Upper lobe of left lung (tissue), 4 donors: ENCODE measurements at regions not wholly inside any gene's neighbourhood (a gene's known extent, or its start where the extent isn't known, plus 50 kb on each side); places are given as distances from the start of the nearest gene placed in this dataset.

ENCODE experiments used
- CTCF ChIP-seq, 6 experiments: fragments of 450-650 bp in 4 of 6; fragments of 200-600 bp in 2 of 6; sonication (generic) in 2 of 6; IDR thresholded peaks; one replicate each; pipeline ENCODE4 v1.5.1; 2016 to 2019; ENCODE audit warnings: antibody characterized with exemption in 6 of 6
- EP300 ChIP-seq, 4 donors: sonication (generic); formaldehyde crosslinking; IDR thresholded peaks; one replicate each; pipeline ENCODE4 v1.5.1; 2017; ENCODE audit warnings: antibody characterized with exemption in 4 of 4, control low read depth in 2 of 4
- POLR2A ChIP-seq, 4 donors: fragments of 450-650 bp; IDR thresholded peaks; one replicate each; pipeline ENCODE4 v1.5.1; 2016 to 2017; ENCODE audit warnings: antibody characterized with exemption in 4 of 4, mild to moderate bottlenecking in 2 of 4
- POLR2AphosphoS5 ChIP-seq, 2 donors: sonication (generic); formaldehyde crosslinking; IDR thresholded peaks; one replicate each; pipeline ENCODE4 v1.5.1; 2017; ENCODE audit warnings: antibody characterized with exemption in 2 of 2

GRCh38 chr5:99025298-99026045 lies 96.7 kb upstream of the CHD1 start:
- TF ChIP-seq CTCF (IDR thresholded peaks at IDR 0.05) (no peak), EP300 (IDR thresholded peaks at IDR 0.05) (peak in 1 of 4 donors; percentile 11), POLR2A (IDR thresholded peaks at IDR 0.05) (no peak), POLR2AphosphoS5 (IDR thresholded peaks at IDR 0.05) (no peak)
